Stimulated activated CD4-positive, alpha-beta T cell treated with anti-CD3 and anti-CD28 coated beads, Interleukin-4, amount 100 ng/mL, for 1 hour (primary cell): ENCODE measurements at regions not wholly inside any gene's neighbourhood (a gene's known extent, or its start where the extent isn't known, plus 50 kb on each side); places are given as distances from the start of the nearest gene placed in this dataset.

Experiments used
- DNase-seq: peaks from one replicate; pipeline ENCODE4 v3.0.0-alpha.2; 2020

DNA sequence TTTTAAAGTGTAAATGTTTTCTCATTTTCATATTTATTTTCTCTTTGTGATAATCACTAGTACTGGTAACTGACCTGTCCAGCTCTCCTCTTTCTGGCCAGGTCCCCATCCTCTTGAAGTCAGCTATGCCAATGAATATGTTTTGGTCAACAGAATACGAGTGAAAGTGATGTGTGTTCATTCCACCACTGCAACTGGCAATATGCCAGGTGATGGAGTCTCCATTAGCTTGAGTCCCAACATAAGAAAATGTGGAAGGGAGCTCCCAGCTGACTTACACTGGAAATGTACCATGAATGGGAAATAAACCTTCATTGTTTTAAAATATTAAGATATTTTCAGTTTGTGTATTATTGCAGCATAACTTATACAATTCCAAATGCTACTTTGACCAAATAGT is 75.8 kb downstream of the CCDC34 start:
- no peak for DNase-seq

DNA sequence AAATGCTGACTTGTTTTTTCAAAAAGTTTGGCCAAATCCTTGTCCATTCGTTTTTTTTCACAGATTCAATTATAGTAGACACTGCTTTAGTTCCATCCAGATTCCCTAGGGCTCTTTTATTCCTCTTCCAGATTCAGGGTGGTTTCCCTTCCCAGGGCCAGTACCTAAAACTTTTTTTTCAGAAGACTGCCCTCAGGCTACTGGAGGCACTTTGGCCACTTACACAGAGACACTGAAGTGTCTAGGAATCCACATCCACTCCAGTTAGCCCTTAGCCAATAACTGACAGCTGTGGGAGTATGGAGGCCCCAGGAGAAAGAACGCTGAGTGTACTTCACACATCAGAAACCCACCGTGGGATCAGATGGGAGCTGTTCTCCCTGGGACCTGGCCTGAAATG is 77.3 kb downstream of the CCDC34 start:
- DNase-seq: no peak

DNA sequence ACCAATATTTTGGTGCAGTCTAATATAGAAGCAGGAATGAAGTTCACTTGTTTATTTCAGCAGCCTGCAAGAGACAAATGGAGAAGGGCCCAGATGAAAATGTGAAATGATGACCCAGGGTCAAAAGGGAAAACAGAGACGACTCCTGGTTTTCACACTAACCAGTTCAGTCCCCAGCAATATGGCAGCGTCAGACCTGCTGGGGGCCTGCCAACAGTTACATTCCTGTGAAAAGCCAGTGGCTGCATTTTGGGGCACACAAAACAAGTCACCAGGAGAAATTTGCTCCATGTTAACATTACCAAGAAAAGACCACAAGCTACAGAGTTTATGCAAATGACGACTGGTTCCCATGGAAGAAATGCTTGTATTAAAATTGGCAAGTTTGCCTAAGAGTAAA is 80.2 kb downstream of the CCDC34 start:
- no peak for DNase-seq

DNA sequence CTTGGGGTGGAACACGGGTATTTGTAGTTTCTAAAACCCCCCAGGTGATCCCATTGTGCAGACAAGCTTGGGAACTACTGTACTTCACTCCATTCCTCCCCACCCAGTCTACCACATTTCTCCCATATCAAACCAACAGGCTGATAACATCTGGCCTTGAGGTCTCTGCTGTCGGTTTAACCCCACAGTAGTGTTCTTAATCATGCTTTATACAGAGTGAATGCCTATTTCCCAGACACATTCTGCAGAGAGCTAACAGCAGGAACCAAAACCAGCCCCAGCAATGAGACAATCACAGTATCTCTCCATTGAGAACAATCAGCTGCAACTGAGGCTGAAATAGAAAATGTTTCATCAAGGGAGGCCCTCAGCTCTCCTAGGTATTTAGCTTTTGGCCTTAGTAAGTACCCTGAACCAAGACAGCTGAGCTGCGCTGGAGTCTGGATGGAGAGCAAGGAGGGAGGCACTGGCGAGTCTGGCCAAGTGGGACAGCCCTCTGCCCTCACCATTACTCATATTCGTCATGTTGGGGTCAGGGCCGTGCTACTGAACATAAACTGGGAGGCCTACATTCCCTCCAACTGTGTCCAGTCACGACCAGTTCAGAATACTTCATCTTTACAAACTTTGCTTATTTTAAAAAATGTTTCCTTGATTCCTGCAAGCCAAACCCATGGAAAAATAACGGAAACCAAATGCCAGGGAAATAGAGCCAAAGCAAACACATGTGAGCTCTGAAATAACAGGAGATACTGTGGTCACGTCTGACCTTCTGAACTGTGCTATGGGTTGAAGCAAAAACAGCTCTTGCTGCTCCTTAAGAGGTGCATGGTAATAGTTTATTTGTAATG is 81.0 kb downstream of the CCDC34 start:
- DNase-seq: no peak

DNA sequence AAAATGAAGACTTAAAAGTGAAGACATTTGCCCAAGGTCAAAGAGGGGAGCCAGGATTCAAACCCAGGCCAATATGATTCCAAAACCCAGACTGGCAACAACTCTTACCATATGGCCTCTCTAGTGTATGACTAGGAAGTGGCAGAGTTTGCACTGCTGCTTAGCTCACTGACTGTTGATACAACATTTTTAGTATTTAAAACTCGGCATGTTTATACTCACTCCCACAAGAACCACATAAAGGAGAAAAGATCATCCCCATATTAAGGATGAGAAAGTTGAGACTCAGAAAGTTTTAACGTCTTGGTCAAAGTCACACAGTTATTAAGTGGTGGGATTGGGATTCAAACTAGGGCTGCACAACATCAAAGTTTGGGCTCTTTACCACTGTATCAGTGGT is 81.7 kb downstream of the CCDC34 start:
- no peak for DNase-seq

DNA sequence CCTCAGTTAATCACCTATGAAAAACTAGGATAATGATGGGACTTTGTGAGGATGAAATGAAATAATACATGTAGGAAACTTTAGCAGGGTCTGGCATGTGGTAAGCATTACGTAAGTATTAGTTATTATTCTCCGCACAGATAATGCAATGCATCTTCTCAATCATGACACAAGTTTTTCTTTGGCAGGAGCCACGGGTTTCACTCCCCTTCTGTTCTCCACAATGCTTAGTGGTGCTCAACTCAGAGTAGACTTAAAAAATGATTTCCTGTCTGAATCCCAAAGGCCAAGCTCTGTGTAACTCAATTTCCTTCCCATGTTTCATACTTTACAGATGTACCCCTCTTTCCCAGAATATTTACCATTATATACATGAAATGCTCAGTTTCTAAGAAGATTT is 82.9 kb downstream of the CCDC34 start:
- DNase-seq: no peak

DNA sequence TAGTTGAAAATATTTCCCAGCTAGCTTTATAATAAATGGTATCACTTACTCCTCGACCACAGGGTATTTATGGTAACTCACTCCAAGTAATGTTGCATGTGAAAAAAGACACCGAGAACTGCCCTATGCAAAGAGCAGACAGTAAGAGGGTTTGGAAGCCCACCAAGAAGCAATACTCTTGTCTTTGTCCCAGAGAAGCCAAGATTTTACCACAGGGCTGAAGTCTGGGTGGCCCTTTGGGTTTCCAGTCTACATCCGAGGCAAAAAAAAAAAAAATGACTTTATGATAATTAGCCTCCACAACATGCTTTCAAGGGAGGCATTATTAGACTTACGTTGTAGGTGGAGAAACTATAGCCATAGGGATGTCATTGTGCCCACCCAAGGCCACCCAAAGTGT is 83.6 kb downstream of the CCDC34 start:
- DNase-seq: no peak

DNA sequence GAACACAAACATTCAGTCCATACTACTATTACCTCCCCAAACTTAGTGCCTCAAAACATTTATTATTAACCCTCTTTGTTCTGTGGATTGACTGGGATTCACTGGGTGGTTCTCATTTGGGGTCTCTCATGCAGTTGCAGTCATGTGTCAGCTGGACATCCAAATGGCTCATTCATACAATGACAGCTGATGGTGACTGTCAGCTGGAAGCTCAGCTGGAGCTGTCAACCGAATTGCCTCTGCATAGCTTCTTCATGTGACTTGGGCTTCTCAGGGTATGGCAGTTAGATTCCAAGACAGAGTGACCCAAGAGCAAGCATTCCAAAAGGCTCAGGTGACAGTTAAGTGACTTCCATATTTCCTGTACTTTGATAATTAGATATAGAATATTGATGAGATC is 85.2 kb downstream of the CCDC34 start:
- no peak for DNase-seq

DNA sequence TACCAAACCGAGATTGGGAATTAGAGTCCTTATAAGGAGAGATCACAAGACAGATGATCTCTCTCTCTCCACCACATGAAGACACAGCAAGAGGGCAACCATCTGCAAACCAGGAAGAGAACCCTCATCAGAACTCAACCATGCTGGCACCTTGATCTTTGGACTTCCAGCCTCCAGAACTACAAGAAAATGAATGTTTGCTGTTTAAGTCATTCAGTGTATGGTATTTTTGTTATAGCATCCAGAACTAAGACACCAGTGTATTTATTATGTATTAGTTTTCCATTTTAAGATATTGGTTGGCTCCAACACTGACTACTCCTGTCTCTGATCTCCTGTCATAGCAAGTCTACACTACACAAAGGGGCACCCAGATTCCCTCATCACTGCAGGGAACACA is 86.9 kb downstream of the CCDC34 start:
- no peak for DNase-seq

DNA sequence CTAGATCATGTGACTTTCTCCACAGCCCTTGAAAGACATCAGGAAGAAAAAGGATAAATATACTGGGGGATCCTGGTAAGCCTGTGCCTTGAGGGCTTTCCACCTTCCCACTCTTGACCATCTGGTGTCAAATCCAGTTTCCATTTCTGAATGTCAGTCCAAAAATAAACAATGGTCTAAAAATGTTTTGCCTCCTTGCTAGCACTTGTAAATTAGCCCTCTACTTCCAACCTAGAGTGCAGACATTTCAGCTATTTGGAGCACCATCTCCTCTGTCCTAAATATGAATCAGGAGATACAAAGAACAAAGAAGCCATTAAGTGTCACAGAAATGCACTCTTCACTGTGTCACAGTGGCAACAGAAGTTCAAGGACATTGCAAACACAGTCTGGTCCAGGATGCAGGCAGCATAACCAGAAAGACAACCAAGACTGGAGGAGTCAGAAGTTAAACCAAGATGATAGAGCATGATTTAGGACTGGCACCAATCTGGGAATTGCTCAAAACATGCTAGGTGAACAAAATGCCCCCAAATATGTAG is 88.1 kb downstream of the CCDC34 start:
- no peak for DNase-seq

DNA sequence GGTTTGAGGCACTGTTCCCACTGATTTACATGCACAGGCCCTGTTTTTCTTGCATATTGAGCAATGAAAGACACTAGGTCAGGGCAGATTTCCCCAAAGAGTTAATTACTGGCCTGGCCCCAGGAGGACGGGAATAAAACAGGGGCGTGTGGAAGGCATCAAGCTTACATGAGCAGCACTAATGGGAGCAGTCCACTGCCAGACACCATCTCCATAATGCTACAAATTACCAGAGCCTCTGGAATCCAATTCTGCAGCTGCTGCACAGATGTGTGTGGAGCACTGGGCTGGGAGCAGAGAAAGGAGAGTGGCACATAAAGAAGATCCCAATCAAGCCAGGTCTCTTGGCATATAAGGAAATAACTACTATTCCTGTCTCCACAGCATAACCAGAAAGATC is 96.9 kb downstream of the CCDC34 start:
- DNase-seq: no peak

DNA sequence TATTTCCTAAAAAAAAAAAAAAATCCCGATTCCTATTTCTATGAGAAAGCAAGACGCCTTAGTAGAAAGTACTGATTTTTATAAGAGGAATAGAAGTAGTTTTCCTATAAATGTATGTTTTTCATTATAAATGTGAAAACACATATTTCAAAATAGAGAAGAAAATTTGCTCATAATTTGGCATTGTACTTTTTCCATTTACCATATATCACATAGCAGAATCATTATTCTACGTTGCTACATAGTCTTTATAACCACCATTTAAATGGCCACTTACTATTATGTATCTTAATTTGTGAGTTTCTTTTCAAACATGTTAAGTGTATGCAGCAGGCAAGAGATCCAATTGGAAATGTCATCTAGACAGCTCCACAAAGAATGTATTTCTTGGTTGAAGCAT is 99.0 kb downstream of the CCDC34 start:
- DNase-seq: no peak

DNA sequence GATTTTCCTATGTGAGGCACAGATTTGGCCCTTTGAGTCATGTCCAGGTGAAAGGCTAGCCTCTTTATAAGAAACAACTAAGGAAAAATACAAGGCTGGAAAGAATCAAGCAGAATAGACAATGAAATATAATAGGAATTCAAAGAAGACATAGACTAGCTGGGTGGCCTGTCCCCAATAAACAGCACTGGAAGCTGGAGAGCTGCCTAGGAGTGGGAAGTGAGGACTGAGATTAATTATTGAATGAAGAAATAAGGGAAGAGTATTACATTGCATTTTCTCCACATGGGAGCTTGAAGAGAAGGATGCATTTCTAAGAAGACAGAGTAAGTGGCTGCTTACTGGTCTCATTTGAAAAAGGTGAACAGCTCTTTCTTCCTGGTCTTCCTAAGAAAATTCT is 100.0 kb downstream of the CCDC34 start:
- no peak for DNase-seq

DNA sequence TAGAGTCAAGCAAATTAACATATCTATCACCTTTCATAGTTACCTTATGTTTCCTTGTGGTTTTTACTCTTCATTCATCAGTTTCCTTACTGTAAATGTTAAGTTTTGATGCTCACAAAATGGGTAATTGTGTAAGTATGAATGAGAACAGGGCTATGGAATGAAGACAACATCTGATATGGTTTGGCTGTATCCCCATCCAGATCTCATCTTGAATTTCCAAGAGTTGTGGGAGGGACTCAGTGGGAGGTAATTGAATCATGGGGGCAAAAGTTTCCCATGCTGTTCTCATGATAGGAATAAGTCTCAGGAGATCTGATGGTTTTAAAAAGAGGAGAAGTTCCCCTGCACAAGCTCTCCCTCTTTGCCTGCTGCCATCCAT is 107.6 kb downstream of the CCDC34 start:
- DNase-seq: no peak

DNA sequence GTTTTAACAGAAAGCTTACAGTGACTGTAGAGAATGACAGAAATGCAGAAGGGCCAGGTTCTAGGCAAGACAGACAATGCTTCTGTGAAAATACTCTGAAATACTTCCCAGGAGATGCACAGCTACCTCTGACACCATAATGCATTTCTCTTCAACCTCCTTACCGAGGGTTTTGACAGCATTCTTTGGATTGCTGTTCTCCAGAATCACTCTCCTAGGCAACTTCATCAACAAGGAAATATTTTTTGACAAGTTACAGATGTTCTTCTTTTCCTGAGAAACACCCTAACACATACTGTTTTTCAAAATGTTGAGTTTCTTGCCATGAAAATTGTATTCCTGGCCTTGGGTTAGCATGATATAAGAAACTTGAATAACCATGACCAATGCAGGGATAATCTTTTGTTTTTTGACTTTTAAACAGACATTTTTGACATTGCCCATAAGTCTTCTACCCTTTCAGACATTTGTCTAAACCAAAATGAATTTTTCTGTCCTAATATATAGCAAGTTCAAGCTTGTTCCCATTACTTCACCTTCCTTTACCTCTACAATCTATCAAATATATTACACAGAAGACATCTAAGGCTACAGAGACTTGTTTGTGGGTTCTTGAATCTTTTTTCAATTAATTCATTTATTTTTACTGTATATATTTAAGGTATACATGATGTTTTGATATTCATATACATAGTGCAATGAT is 108.1 kb downstream of the CCDC34 start:
- DNase-seq: no peak

DNA sequence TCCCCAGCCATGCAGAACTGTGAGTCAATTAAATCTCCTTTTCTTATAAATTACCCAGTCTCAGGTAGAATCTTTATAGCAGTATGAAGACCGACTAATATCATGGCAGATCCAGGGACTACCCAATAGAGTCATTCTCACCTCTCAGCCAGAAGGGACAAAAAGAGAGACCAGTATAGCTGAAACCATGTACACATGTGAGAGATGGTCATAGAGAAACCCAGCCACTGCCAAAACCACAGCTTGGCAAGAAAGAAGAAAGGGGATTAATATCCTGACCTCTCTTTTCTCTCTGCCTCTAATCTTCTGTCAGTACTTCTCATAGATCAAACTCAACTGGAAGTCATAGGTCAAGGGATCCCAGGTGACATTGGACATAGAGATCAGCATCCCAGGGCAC is 109.8 kb downstream of the CCDC34 start:
- no peak for DNase-seq

DNA sequence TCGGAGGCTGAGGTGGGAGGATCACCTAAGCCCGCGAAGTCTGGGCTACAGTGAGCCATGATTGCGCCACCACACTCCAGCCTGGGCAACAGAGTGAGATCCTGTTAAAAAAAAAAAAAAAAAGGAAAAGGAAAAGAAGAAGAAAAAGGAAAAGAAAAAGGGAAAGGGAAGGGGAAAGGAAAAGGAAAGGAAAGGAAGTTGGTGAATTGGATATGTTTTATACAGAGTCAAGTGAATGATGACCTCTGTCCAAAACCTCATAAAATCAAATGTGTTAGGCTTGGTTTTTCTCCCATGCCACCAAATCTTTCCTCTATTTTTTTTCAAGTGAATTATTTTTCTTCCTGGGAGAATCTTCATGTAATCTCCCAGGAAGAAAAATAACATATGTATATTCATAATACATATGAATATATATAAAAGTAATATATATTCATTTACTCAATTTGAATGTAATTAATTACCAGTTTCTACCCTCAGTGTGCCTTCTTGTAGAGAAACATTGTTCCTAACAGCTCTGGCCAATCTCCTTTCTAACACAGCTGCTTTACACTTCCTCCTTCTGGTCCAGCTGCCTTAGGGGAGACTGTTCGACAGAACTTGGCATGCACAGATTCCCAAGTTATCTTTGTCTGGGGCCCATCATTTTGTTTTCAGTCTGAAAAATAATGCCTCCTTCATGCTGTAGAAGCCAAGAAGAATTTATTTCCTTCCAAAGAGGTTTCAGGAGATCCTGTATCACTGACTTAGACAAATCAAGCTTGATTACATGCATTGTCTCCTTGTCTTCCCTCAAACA is 111.9 kb downstream of the CCDC34 start:
- DNase-seq: no peak

DNA sequence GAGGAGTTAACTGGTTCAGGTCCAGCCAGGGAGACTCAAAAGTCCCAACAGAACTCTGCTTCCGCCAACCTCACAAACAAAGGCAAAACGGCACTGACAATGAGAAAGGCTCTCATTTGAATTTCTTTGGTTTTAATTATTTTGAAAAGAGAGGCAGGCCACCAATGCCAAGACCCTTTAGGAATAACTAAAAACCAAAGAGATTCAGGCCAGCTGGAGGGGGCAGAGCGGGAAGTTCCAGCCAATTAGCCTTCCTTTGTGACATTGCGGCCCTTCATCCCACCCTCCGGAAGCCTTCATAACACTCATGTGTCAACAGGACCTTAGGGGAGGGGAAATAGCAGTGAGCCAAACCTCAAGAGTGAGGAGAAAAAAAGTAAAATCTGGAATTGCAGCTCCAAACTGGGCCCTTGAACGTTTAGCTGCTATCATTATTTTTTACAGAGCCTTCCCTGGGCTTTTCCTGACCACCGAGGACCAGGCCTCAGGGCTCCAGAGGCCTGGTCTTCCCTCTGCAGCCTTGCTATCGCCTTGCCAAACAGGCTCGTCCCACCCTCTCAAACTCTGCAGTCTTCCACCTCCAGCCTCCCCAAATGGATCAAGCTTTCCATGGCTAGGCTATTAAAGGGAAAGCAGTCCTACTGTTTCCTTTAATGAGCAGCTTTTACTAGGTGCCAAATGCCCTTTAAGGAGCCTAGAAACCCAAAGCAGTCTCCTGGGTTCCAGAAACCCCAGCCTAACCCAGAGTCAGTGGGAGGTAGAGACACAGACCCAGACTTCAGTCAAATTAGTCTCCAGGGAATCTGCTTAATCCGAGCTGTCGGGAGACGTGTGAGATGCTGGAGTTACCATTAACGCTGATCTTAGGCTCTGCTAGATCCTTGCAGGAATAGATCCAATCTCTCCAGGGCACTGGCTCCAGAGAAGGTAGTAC is 114.2 kb downstream of the CCDC34 start:
- no peak for DNase-seq

DNA sequence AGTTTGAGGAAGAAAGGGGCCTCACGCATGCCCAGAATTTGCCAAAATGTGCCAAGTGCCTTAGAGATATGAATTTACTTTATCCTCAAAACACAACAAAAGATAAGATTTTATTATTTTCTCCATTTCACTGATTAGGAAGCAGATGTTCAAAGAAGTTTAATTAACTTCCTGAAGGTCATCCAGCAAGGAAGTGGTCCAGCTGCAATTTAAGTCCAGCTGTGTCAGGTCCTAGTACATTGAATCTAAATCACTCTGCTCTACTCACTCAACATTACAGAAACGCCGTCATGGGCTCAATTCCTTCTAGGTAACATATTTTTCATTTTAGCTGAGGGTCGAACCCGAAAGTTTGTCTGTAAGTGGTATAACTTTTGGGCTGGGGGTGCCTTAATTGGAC is 115.4 kb downstream of the CCDC34 start:
- no peak for DNase-seq

DNA sequence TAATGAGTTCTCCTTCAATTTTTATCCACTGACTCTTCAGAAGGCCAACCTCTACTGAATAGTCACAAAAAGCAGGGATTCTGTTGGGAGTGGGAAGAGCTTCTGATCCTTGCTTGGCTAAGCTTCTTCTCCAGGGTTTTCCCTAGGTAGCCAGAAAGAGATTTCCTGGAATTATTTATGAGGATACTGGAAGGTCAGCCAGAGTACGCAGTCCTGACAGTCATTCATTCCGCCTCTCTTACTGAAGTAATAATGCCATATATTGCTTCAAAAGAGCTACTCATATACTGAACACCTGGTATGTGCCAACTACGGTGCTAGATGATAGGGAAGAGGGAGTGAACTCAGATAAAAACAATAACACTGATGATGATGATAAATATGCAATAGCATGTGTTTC is 116.1 kb downstream of the CCDC34 start:
- no peak for DNase-seq

DNA sequence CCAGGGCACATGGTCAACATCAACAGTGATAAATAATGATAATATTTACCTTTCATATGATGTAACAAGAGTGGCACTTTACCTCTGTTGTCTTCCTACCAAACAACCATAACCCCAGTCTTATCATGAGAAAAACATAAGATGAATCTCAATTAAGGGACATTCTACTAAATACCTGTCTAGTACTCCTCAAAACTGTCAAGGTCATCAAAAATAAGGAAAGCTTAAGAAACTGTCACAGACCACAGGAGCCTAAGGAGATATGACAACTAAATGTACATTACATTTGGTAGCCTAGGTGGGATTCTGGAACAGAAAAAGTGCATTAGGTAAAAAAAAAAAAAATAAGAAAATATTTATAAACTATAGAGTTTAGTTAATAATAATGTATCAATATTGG is 118.1 kb downstream of the CCDC34 start:
- DNase-seq: no peak

DNA sequence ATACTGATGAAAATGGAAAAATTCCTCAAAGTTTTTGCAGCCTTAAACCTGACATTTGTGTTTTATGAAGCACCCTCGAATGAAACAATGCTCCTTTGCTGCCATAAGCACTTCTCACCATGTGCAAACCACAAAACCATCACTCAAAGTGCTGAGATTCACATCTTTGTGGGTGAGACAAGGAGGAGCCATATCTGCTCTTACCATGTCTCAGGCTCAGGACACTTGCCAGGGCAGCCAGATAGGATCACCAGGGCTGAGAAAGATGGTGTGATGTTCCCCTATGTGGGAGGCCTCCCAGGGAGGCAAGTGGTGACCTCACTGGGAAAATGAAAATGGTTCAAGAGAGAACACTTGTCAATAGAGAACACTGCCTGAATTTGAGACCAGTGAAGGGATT is 120.4 kb downstream of the CCDC34 start:
- DNase-seq: no peak
